ENCODE measurements at regions not wholly inside any gene's neighbourhood (a gene's known extent, or its start where the extent isn't known, plus 50 kb on each side); places are given as distances from the start of the nearest gene placed in this dataset.

- no peak overlapping the region for H3K23ac ChIP-seq (ENCODE audit: low read length)
- H2AFZ ChIP-seq (ENCODE audit: insufficient read depth, low read length, poor library complexity): no peak overlapping the region
- no peak overlapping the region for H3K4me2 ChIP-seq (ENCODE audit: low read length)
Measured at GRCh38 chr9:108225149-108225800, 630.5 kb downstream of the ACTL7B start.

GRCh38 chr9:108224716-108225115 is 631.1 kb downstream of the ACTL7B start:
- H3K4me1 ChIP-seq (ENCODE audit: control insufficient read depth in 1 of 2, insufficient read depth in 2 of 2, low read length in 2 of 2): no peaks in the 10 kb centered on the region
- no peak overlapping the region for H3K27ac ChIP-seq (ENCODE audit: low read depth, low read length)
- H3K79me1 ChIP-seq (ENCODE audit: low read length): no peaks in the 10 kb centered on the region
- H3K14ac ChIP-seq (ENCODE audit: low read length): no peak overlapping the region
- H4K12ac ChIP-seq (ENCODE audit: low read depth, low read length): no peak overlapping the region
- no peak overlapping the region for H4K8ac ChIP-seq (ENCODE audit: low read depth, low read length)
- no peak overlapping the region for H3K4me3 ChIP-seq (ENCODE audit: low read depth, low read length)
- no peak for DNase-seq
- H3K4ac ChIP-seq (ENCODE audit: low read depth, low read length): no peak overlapping the region
- WGBS (ENCODE audit: extremely low coverage, insufficient coverage, insufficient read length): no CpG with 5 or more reads among the region's 3 CpGs
- H3K18ac ChIP-seq (ENCODE audit: low read length): no peak overlapping the region
- no peak overlapping the region for H2BK5ac ChIP-seq (ENCODE audit: low read depth, low read length, poor library complexity)
- H3K4me2 ChIP-seq (ENCODE audit: low read length): no peak overlapping the region
- no peak overlapping the region for H2AK5ac ChIP-seq (ENCODE audit: low read length)
- no peak overlapping the region for H3K9ac ChIP-seq (ENCODE audit: low read length)
- H3K79me2 ChIP-seq (ENCODE audit: control insufficient read depth, insufficient read depth, low read length, poor library complexity): no peaks in the 10 kb centered on the region
- no peak overlapping the region for H2BK120ac ChIP-seq (ENCODE audit: insufficient read depth, low read length, poor library complexity)
- no peaks in the 10 kb centered on the region for H3K9me3 ChIP-seq (ENCODE audit: insufficient read depth, low read depth, low read length)
- H3K23ac ChIP-seq (ENCODE audit: low read length): no peak overlapping the region
- H3K27me3 ChIP-seq (ENCODE audit: insufficient read depth, low read length): no peaks in the 10 kb centered on the region
- H2AFZ ChIP-seq (ENCODE audit: insufficient read depth, low read length, poor library complexity): no peak overlapping the region
- no peak overlapping the region for H2BK12ac ChIP-seq (ENCODE audit: low read length)
- H4K91ac ChIP-seq (ENCODE audit: low read depth, low read length): no peak overlapping the region
- H3K36me3 ChIP-seq (ENCODE audit: control insufficient read depth in 1 of 2, insufficient read depth in 2 of 2, low read length in 2 of 2): no peaks in the 10 kb centered on the region

More at GRCh38 chr9:108225149-108225800, 630.5 kb downstream of the ACTL7B start:
- Histone ChIP-seq H3K4ac (ENCODE audit: low read depth, low read length) (no peak overlapping the region), H3K18ac (ENCODE audit: low read length) (no peak overlapping the region), H3K27ac (ENCODE audit: low read depth, low read length) (no peak overlapping the region), H3K9me3 (ENCODE audit: insufficient read depth, low read depth, low read length) (no peaks in the 10 kb centered on the region), H2BK12ac (ENCODE audit: low read length) (no peak overlapping the region), H4K91ac (ENCODE audit: low read depth, low read length) (no peak overlapping the region), H2BK5ac (ENCODE audit: low read depth, low read length, poor library complexity) (no peak overlapping the region), H2BK120ac (ENCODE audit: insufficient read depth, low read length, poor library complexity) (no peak overlapping the region), H3K14ac (ENCODE audit: low read length) (no peak overlapping the region), H3K36me3 (ENCODE audit: control insufficient read depth in 1 of 2, insufficient read depth in 2 of 2, low read length in 2 of 2) (no peaks in the 10 kb centered on the region), H2AK5ac (ENCODE audit: low read length) (no peak overlapping the region), H3K9ac (ENCODE audit: low read length) (no peak overlapping the region), H3K79me1 (ENCODE audit: low read length) (no peaks in the 10 kb centered on the region), H3K27me3 (ENCODE audit: insufficient read depth, low read length) (no peaks in the 10 kb centered on the region), H3K4me3 (ENCODE audit: low read depth, low read length) (no peak overlapping the region), H4K12ac (ENCODE audit: low read depth, low read length) (no peak overlapping the region), H3K79me2 (ENCODE audit: control insufficient read depth, insufficient read depth, low read length, poor library complexity) (no peaks in the 10 kb centered on the region), H3K4me1 (ENCODE audit: control insufficient read depth in 1 of 2, insufficient read depth in 2 of 2, low read length in 2 of 2) (no peaks in the 10 kb centered on the region), H4K8ac (ENCODE audit: low read depth, low read length) (no peak overlapping the region)
- WGBS (ENCODE audit: extremely low coverage, insufficient coverage, insufficient read length): no CpG with 5 or more reads among the region's 5 CpGs
- DNase-seq: no peak

- H2BK12ac ChIP-seq (ENCODE audit: low read length): no peak overlapping the region
- no peak overlapping the region for H3K4me2 ChIP-seq (ENCODE audit: low read length)
- DNase-seq: no peak
- H2BK5ac ChIP-seq (ENCODE audit: low read depth, low read length, poor library complexity): no peak overlapping the region
- no peak overlapping the region for H2AFZ ChIP-seq (ENCODE audit: insufficient read depth, low read length, poor library complexity)
- H4K8ac ChIP-seq (ENCODE audit: low read depth, low read length): no peak overlapping the region
- H3K18ac ChIP-seq (ENCODE audit: low read length): no peak overlapping the region
- H3K14ac ChIP-seq (ENCODE audit: low read length): no peak overlapping the region
- no peaks in the 10 kb centered on the region for H3K9me3 ChIP-seq (ENCODE audit: insufficient read depth, low read depth, low read length)
- H3K27ac ChIP-seq (ENCODE audit: low read depth, low read length): no peak overlapping the region
- no peak overlapping the region for H2BK120ac ChIP-seq (ENCODE audit: insufficient read depth, low read length, poor library complexity)
- no peaks in the 10 kb centered on the region for H3K79me1 ChIP-seq (ENCODE audit: low read length)
- no peaks in the 10 kb centered on the region for H3K4me1 ChIP-seq (ENCODE audit: control insufficient read depth in 1 of 2, insufficient read depth in 2 of 2, low read length in 2 of 2)
- H3K4ac ChIP-seq (ENCODE audit: low read depth, low read length): no peak overlapping the region
- H3K79me2 ChIP-seq (ENCODE audit: control insufficient read depth, insufficient read depth, low read length, poor library complexity): no peaks in the 10 kb centered on the region
- no peak overlapping the region for H3K4me3 ChIP-seq (ENCODE audit: low read depth, low read length)
- H3K27me3 ChIP-seq (ENCODE audit: insufficient read depth, low read length): no peaks in the 10 kb centered on the region
- WGBS (ENCODE audit: extremely low coverage, insufficient coverage, insufficient read length): no CpG with 5 or more reads among the region's 4 CpGs
- H2AK5ac ChIP-seq (ENCODE audit: low read length): no peak overlapping the region
- no peak overlapping the region for H3K9ac ChIP-seq (ENCODE audit: low read length)
- no peak overlapping the region for H4K91ac ChIP-seq (ENCODE audit: low read depth, low read length)
- H4K12ac ChIP-seq (ENCODE audit: low read depth, low read length): no peak overlapping the region
- no peak overlapping the region for H3K23ac ChIP-seq (ENCODE audit: low read length)
- H3K36me3 ChIP-seq (ENCODE audit: control insufficient read depth in 1 of 2, insufficient read depth in 2 of 2, low read length in 2 of 2): no peaks in the 10 kb centered on the region
Measured at GRCh38 chr9:108219664-108220063, 636.1 kb downstream of the ACTL7B start.

GRCh38 chr9:108217431-108218349 is 638.1 kb downstream of the ACTL7B start:
- Histone ChIP-seq H3K4me1 (ENCODE audit: control insufficient read depth in 1 of 2, insufficient read depth in 2 of 2, low read length in 2 of 2) (no peaks in the 10 kb centered on the region), H3K23ac (ENCODE audit: low read length) (no peak overlapping the region), H2AK5ac (ENCODE audit: low read length) (no peak overlapping the region), H4K12ac (ENCODE audit: low read depth, low read length) (no peak overlapping the region), H4K91ac (ENCODE audit: low read depth, low read length) (no peak overlapping the region), H2BK5ac (ENCODE audit: low read depth, low read length, poor library complexity) (no peak overlapping the region), H3K14ac (ENCODE audit: low read length) (no peak overlapping the region), H2BK12ac (ENCODE audit: low read length) (no peak overlapping the region), H3K27ac (ENCODE audit: low read depth, low read length) (no peak overlapping the region), H3K9ac (ENCODE audit: low read length) (no peak overlapping the region), H2AFZ (ENCODE audit: insufficient read depth, low read length, poor library complexity) (no peak overlapping the region), H3K9me3 (ENCODE audit: insufficient read depth, low read depth, low read length) (no peaks in the 10 kb centered on the region), H4K8ac (ENCODE audit: low read depth, low read length) (no peak overlapping the region), H3K36me3 (ENCODE audit: control insufficient read depth in 1 of 2, insufficient read depth in 2 of 2, low read length in 2 of 2) (no peaks in the 10 kb centered on the region), H3K4me3 (ENCODE audit: low read depth, low read length) (no peak overlapping the region), H3K18ac (ENCODE audit: low read length) (no peak overlapping the region), H3K79me2 (ENCODE audit: control insufficient read depth, insufficient read depth, low read length, poor library complexity) (no peaks in the 10 kb centered on the region), H3K79me1 (ENCODE audit: low read length) (no peaks in the 10 kb centered on the region), H3K4ac (ENCODE audit: low read depth, low read length) (no peak overlapping the region), H3K4me2 (ENCODE audit: low read length) (no peak overlapping the region), H2BK120ac (ENCODE audit: insufficient read depth, low read length, poor library complexity) (no peak overlapping the region), H3K27me3 (ENCODE audit: insufficient read depth, low read length) (no peaks in the 10 kb centered on the region)
- no peak for DNase-seq
- no CpG with 5 or more reads among the region's 12 CpGs for WGBS (ENCODE audit: extremely low coverage, insufficient coverage, insufficient read length)
